BLaER1 treated with 17β-estradiol and CSF1 and Interleukin-3, amounts not matched to agents 10 nM and 100 nM (cell line): ENCODE measurements at regions not wholly inside any gene's neighbourhood (a gene's known extent, or its start where the extent isn't known, plus 50 kb on each side); places are given as distances from the start of the nearest gene placed in this dataset.
A peak's percentile ranks its signal among the peaks of the same experiment; 100 is the strongest.
"Not testable (repeated sequence)": the region's sequence is repeated elsewhere in the genome, so short reads cannot be mapped to it uniquely, and the experiment has no call there.

Experiments used
- H3K27ac ChIP-seq, 11 experiments: shearing (Covaris generic); formaldehyde crosslinking; 2 replicates each; pipeline ENCODE4 v1.8.1; 2022
- H3K27me3 ChIP-seq, 11 experiments: shearing (Covaris generic); formaldehyde crosslinking; 2 replicates each; pipeline ENCODE4 v1.8.1; 2022
- H3K36me3 ChIP-seq, 11 experiments: shearing (Covaris generic); formaldehyde crosslinking; 2 replicates each; pipeline ENCODE4 v1.8.1; 2022
- H3K4me1 ChIP-seq, 10 experiments: shearing (Covaris generic); formaldehyde crosslinking; 2 replicates each; pipeline ENCODE4 v1.8.1; 2022
- H3K4me2 ChIP-seq, 11 experiments: shearing (Covaris generic); formaldehyde crosslinking; 2 replicates each; pipeline ENCODE4 v1.8.1; 2022
- H3K4me3 ChIP-seq, 10 experiments: shearing (Covaris generic); formaldehyde crosslinking; 2 replicates each; pipeline ENCODE4 v1.8.1; 2022
- H3K9ac ChIP-seq, 11 experiments: shearing (Covaris generic); formaldehyde crosslinking; 2 replicates each; pipeline ENCODE4 v1.8.1; 2022
- H3K9me3 ChIP-seq, 11 experiments: shearing (Covaris generic); formaldehyde crosslinking; replicated peaks in 1 of 11; 2 replicates each; pipeline ENCODE4 v1.8.1; 2022
- H4K20me1 ChIP-seq, 11 experiments: shearing (Covaris generic); formaldehyde crosslinking; 2 replicates each; pipeline ENCODE4 v1.8.1; 2022
- Cebpa-rat ChIP-seq, 11 experiments: shearing (Covaris generic); IDR thresholded peaks; 2 replicates each; pipeline ENCODE4 v1.8.1; 2022

DNA sequence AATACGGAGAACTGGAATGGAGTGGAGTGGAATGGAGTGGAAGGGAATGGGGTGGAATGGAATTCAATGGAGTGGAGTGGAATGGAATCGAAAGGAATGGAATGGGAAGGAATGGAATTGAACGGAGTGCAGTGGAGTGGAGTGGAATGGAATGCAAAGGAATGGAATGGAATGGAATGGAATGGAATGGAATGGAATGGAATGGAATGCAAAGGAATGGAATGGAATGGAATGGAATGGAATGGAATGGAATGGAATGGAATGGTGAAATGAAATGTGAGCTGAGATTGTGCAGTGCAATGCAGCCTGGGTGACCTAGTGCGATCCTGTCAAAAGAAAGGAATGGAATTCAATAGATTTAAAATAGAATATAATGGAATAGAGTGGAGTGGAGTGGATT lies 357.3 kb upstream of the WSB1 start:
- H3K27me3 ChIP-seq, H3K9ac ChIP-seq, H4K20me1 ChIP-seq, H3K4me2 ChIP-seq, H3K27ac ChIP-seq, H3K36me3 ChIP-seq, H3K4me1 ChIP-seq: not testable (repeated sequence)
- peaks cover 49 to 53% (median 50%) of the 10 kb centered on the region in 11 experiments for H3K9me3 ChIP-seq
- 0 out of 20 replicates have a peak overlapping the region, but pooled peaks of 2 of the 10 experiments have one; percentile 0 to 5 for H3K4me3 ChIP-seq

DNA sequence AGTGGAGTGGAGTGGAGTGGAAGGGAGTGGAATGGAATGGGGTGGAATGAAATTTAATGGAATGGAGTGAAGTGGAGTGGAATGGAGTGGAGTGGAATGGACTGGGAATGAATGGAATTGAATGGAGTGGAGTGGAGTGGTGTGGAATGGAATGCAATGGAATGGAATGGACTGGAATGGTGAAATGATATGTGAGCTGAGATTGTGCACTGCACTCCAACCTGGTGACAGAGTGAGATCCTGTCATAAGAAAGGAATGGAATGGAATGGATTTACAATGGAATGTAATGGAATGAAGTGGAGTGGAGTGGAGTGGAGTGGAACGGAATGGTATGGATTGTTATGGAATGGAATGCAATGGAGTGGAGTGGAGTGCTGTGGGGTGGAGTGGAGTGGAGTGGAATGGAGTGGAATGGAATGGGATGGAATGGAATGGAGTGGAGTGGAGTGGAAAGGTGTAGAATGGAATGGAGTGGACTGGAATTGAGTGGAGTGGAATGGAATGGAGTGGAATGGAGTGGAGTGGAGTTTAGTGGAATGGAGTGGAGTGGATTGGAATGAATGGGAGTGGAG lies 356.1 kb upstream of the WSB1 start:
- H4K20me1 ChIP-seq, H3K27ac ChIP-seq, H3K4me3 ChIP-seq, H3K4me1 ChIP-seq, H3K36me3 ChIP-seq, H3K4me2 ChIP-seq, H3K9ac ChIP-seq, H3K27me3 ChIP-seq: not testable (repeated sequence)
- H3K9me3 ChIP-seq: peaks cover 49 to 53% (median 50%) of the 10 kb centered on the region in 11 experiments

DNA sequence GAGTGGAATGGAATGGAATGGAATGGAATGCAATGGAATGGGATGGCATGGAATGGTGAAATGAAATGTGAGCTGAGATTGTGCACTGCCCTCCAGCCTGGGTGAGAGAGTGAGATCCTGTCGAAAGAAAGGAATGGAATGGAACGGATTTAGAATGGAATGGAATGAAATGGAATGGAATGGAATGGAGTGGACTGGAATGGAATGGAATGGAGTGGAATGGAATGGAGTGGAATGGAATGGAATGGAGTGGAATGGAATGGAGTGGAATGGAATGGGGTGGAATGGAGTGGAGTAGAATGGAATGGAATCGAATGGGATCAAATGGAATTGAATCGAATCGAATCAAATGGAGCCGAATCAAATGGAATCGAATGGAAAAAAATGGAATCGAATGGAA lies 354.2 kb upstream of the WSB1 start:
- not testable (repeated sequence) for H3K27ac ChIP-seq, H3K4me1 ChIP-seq
- peaks cover 49 to 53% (median 50%) of the 10 kb centered on the region in 11 experiments for H3K9me3 ChIP-seq

DNA sequence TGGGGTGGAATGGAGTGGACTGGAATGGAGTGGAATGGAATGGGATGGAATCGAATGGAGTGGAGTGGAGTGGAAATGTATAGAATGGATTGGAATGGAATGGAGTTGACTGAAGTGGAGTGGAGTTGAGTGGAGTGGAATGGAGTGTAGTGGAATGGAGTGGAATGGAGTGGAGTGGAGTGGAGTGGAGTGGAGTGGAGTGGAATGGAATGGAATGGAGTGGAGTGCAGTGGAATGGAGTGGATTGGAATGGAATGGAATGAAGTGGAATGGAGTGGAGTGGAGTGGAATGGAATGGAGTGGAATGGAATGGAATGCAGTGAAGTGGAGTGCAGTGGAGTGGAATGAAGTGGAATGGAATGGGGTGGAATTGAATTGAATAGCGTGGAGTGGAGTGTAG lies 353.3 kb upstream of the WSB1 start:
- H3K27ac ChIP-seq, H3K4me2 ChIP-seq, H3K4me3 ChIP-seq, H3K27me3 ChIP-seq, H3K9ac ChIP-seq, H3K36me3 ChIP-seq, H3K4me1 ChIP-seq, H4K20me1 ChIP-seq: not testable (repeated sequence)
- H3K9me3 ChIP-seq: peaks cover 49 to 53% (median 50%) of the 10 kb centered on the region in 11 experiments

More for the DNA sequence above, 354.2 kb upstream of the WSB1 start:
- H3K9ac ChIP-seq, H4K20me1 ChIP-seq, H3K36me3 ChIP-seq, H3K4me2 ChIP-seq, H3K27me3 ChIP-seq: not testable (repeated sequence)
- H3K4me3 ChIP-seq: peak overlapping the region in 1 of 10 experiments; percentile 0; a peak in 1 of 20 replicates

DNA sequence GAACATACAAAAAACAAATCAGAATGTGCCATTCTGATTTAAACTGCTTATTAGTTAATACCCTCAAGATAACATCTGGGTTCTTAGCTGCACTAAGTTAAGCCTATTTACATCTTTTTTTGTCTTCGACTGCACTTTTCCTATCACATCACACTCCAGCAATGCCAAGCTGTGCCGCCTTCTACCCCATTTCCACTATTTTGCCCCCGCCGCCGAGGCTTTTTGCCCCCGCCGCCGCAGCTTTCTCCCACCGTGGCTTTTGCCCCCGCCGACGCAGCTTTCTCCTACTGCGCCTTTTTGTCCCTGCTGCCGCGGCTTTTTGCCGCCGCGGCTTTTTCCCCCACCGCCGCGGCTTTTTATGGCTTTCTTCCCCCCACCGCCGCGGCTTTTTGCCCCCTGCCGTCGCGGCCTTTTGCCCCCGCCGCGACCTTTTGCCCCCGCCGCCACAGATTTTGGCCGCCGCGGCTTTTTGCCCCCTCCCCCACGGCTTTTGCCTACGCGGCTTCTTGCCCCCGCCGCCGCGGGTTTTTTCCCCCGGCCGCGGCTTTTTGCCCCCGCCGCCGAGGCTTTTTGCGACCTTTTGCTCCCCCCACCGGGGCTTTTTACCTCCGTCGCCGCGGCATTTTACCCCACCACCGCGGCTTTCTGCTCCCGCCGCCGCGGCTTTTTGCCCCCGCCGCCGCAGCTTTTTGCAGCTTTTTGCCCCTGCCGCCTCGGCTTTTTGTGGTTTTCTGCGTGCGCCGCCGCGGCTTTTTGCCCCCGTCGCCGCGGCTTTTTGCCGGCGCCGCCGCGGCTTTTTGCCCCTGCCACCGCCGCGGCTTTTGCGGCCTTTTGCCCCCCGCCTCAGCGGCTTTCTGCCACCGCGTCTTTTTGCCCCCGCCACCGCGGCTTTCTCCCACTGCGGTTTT lies 331.4 kb upstream of the WSB1 start:
- H3K27me3 ChIP-seq: no peaks in the 10 kb centered on the region
- no peak overlapping the region for H3K4me2 ChIP-seq
- H3K4me1 ChIP-seq: no peaks in the 10 kb centered on the region
- H3K4me3 ChIP-seq: no peak overlapping the region
- TF ChIP-seq Cebpa-rat (IDR thresholded peaks at IDR 0.05): no peak
- no peak overlapping the region for H3K27ac ChIP-seq
- no peaks in the 10 kb centered on the region for H4K20me1 ChIP-seq
- no peaks in the 10 kb centered on the region for H3K36me3 ChIP-seq
- H3K9ac ChIP-seq: no peak overlapping the region
- peaks cover 12 to 18% (median 14%) of the 10 kb centered on the region in 11 experiments for H3K9me3 ChIP-seq

GRCh38 chr17:26963163-26963503 lies 330.8 kb upstream of the WSB1 start:
- no peaks in the 10 kb centered on the region for H3K4me1 ChIP-seq
- peaks cover 12 to 18% (median 14%) of the 10 kb centered on the region in 11 experiments for H3K9me3 ChIP-seq
- H3K4me2 ChIP-seq: no peak overlapping the region
- H3K27ac ChIP-seq: no peak overlapping the region
- no peaks in the 10 kb centered on the region for H3K27me3 ChIP-seq
- no peaks in the 10 kb centered on the region for H3K36me3 ChIP-seq
- no peak overlapping the region for H3K9ac ChIP-seq
- H3K4me3 ChIP-seq: no peak overlapping the region
- TF ChIP-seq Cebpa-rat (IDR thresholded peaks at IDR 0.05): no peak
- H4K20me1 ChIP-seq: no peaks in the 10 kb centered on the region

DNA sequence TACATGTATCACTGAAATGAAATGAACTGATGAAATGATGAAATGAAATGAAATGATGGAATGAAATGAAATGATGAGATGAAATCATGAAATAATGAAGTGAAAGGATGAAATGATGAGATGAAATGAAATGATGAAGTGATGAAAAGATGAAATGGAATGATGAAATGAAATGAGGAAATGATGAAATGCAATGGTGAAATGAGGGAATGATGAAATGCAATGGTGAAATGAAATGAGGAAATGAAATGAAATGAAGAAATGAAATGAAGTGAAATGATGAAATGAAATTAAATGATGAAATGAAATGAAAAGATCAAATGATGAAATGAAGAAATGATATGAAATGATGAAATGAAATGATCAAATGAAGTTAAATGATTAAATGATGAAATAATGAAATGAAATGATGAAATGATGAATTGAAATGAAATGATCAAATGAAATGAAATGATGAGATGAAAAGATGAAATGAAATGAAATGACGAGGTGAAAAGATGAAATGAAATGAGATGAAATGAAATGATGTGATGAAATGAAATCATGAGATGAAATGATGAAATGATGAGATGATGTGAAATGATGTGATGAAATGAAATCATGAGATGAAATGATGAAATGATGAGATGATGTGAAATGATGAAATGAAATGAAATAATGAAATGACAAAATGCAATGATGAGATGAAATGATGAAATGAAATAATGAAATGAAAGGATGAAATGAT lies 327.9 kb upstream of the WSB1 start:
- not testable (repeated sequence) for H4K20me1 ChIP-seq, H3K4me2 ChIP-seq, H3K4me1 ChIP-seq, H3K27me3 ChIP-seq, H3K9ac ChIP-seq, H3K27ac ChIP-seq, H3K36me3 ChIP-seq, H3K4me3 ChIP-seq
- peaks cover 12 to 18% (median 14%) of the 10 kb centered on the region in 11 experiments for H3K9me3 ChIP-seq

DNA sequence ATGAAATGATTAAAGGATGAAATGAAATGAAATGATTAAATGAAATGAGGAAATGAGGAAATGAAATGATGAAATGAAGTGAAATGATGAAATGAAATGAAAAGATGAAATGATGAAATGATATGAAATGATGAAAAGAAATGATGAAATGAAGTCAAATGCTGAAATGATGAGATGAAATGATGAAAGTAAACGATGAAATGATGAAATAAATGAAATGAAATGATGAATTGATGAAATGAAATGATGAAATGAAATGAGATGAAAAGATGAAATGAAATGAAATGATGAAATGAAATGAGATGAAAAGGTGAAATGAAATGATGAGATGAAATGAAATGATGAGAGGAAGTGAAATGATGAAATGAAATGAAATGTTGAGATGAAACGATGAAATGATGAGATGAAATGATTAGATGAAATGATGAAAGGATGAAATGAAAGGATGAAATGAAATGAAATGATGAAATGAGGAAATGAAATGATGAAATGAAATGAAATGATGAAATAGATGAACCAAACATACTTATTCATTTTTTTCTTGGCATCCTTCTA lies 327.2 kb upstream of the WSB1 start:
- peaks cover 12 to 18% (median 14%) of the 10 kb centered on the region in 11 experiments for H3K9me3 ChIP-seq
- not testable (repeated sequence) for H3K4me3 ChIP-seq, H3K27me3 ChIP-seq, H3K4me2 ChIP-seq, H3K36me3 ChIP-seq, H3K4me1 ChIP-seq, H3K27ac ChIP-seq, H3K9ac ChIP-seq, H4K20me1 ChIP-seq

DNA sequence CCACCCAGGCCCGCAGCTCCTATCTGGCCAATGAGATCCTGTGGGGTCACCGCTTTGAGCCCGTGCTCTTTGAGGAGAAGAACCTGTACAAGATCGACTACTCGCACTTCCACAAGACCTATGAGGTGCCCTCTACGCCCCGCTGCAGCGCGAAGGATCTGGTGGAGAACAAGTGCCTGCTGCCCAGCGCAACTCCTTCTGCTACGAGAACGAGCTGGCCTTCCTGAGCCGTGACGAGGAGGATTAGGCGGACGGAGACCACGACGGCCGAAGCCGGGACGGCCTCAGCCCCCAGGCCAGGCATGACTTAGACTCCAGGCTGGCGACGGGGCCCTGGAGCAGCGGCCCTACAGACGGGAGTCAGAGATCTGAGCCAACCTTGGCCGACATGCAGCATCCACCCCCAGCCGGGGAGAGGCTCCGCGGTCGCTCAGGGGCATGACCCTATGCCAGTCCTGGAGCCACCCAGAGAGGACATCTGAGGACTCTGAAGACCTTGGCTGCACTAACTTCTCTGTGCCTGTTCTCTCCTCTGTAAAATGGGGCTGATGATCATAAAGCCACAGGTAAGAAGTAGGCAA lies 312.0 kb upstream of the WSB1 start:
- not testable (repeated sequence) for H3K9ac ChIP-seq, H3K27ac ChIP-seq, H3K4me3 ChIP-seq, H3K36me3 ChIP-seq, H3K27me3 ChIP-seq, H4K20me1 ChIP-seq, H3K4me2 ChIP-seq, H3K4me1 ChIP-seq
- peaks cover 0 to 11% (median 0%) of the 10 kb centered on the region in 11 experiments; a peak in 3 of 22 replicates for H3K9me3 ChIP-seq

DNA sequence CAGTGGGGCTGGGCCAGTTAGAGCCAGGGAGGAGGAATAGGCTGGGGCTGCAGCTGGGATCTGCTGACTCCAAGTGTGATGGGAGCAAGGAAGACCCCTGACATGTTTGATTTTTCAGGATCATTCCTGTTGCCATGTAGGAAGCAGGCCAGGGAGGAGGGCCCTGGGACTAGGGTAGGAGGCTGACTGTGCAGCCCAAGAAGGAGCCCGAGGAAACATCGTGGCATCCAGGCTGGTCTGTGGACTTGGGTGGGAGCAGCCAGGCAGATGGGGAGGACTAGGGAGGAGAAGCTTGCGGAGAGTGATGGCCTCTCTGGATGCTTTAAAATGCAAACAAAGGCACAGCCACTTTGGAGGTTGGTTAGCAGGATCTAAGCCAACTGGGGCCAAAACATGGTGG lies 311.4 kb upstream of the WSB1 start:
- not testable (repeated sequence) for H4K20me1 ChIP-seq, H3K9ac ChIP-seq, H3K4me3 ChIP-seq, H3K4me2 ChIP-seq, H3K4me1 ChIP-seq, H3K36me3 ChIP-seq, H3K27ac ChIP-seq, H3K27me3 ChIP-seq
- peaks cover 0 to 11% (median 0%) of the 10 kb centered on the region in 11 experiments; a peak in 3 of 22 replicates for H3K9me3 ChIP-seq

GRCh38 chr17:26987851-26988250 lies 306.1 kb upstream of the WSB1 start:
- H3K27ac ChIP-seq, H3K27me3 ChIP-seq, H3K4me3 ChIP-seq, H3K9me3 ChIP-seq, H3K9ac ChIP-seq, H3K4me1 ChIP-seq, H4K20me1 ChIP-seq, H3K36me3 ChIP-seq, H3K4me2 ChIP-seq: not testable (repeated sequence)

GRCh38 chr17:26994648-26995047 lies 299.3 kb upstream of the WSB1 start:
- not testable (repeated sequence) for H3K9ac ChIP-seq, H3K4me1 ChIP-seq, H3K4me3 ChIP-seq, H3K27ac ChIP-seq, H3K9me3 ChIP-seq, H3K36me3 ChIP-seq, H3K4me2 ChIP-seq, H4K20me1 ChIP-seq, H3K27me3 ChIP-seq
